ENCODE measurements at regions not wholly inside any gene's neighbourhood (a gene's known extent, or its start where the extent isn't known, plus 50 kb on each side); places are given as distances from the start of the nearest gene placed in this dataset.

- Histone ChIP-seq H3K36me3 (ENCODE audit: control insufficient read depth in 2 of 3, insufficient read depth in 3 of 3, low read length in 3 of 3) (no peaks in the 10 kb centered on the region), H3K27ac (ENCODE audit: low read depth in 2 of 2, low read length in 2 of 2) (no peak overlapping the region), H3K27me3 (ENCODE audit: control insufficient read depth, insufficient read depth, low read length) (no peaks in the 10 kb centered on the region), H3K4me1 (ENCODE audit: control insufficient read depth in 2 of 3, insufficient read depth in 2 of 3, low read depth in 1 of 3, low read length in 3 of 3) (no peaks in the 10 kb centered on the region), H3K9ac (ENCODE audit: low read length in 3 of 3) (no peak overlapping the region), H3K9me3 (ENCODE audit: control insufficient read depth in 2 of 3, insufficient read depth in 1 of 3, low read length in 3 of 3) (no peaks in the 10 kb centered on the region), H3K4me3 (ENCODE audit: low read length in 3 of 3) (no peak overlapping the region)
- FAIRE-seq (no peak), DNase-seq (no peak)
- intact Hi-C loops (cut with DNase I), result no loop called here
- no peak for TF ChIP-seq CTCF (IDR thresholded peaks at IDR 0.05; ENCODE audit: borderline replicate concordance, extremely low read depth, insufficient read depth)
These were observed 424.5 kb upstream of the CRIM1 start for GRCh38 chr2:35931115-35931514.

GRCh38 chr2:35929551-35929950, 426.0 kb upstream of the CRIM1 start:
- intact Hi-C loops (cut with DNase I), result no loop called here
- no peak for FAIRE-seq
- no peaks in the 10 kb centered on the region for H3K27me3 ChIP-seq (ENCODE audit: control insufficient read depth, insufficient read depth, low read length)
- no peak for DNase-seq
- no peak overlapping the region for H3K9ac ChIP-seq (ENCODE audit: low read length in 3 of 3)
- no peak overlapping the region for H3K27ac ChIP-seq (ENCODE audit: low read depth in 2 of 2, low read length in 2 of 2)
- no peaks in the 10 kb centered on the region for H3K36me3 ChIP-seq (ENCODE audit: control insufficient read depth in 2 of 3, insufficient read depth in 3 of 3, low read length in 3 of 3)
- H3K9me3 ChIP-seq (ENCODE audit: control insufficient read depth in 2 of 3, insufficient read depth in 1 of 3, low read length in 3 of 3), result no peaks in the 10 kb centered on the region
- TF ChIP-seq CTCF (IDR thresholded peaks at IDR 0.05; ENCODE audit: borderline replicate concordance, extremely low read depth, insufficient read depth), result no peak
- H3K4me3 ChIP-seq (ENCODE audit: low read length in 3 of 3), result no peak overlapping the region
- H3K4me1 ChIP-seq (ENCODE audit: control insufficient read depth in 2 of 3, insufficient read depth in 2 of 3, low read depth in 1 of 3, low read length in 3 of 3), result no peaks in the 10 kb centered on the region

- TF ChIP-seq CTCF (IDR thresholded peaks at IDR 0.05; ENCODE audit: borderline replicate concordance, extremely low read depth, insufficient read depth), result no peak
- intact Hi-C loops (cut with DNase I), result no loop called here
- DNase-seq (no peak), FAIRE-seq (no peak)
- Histone ChIP-seq H3K36me3 (ENCODE audit: control insufficient read depth in 2 of 3, insufficient read depth in 3 of 3, low read length in 3 of 3) (no peaks in the 10 kb centered on the region), H3K27me3 (ENCODE audit: control insufficient read depth, insufficient read depth, low read length) (no peaks in the 10 kb centered on the region), H3K4me1 (ENCODE audit: control insufficient read depth in 2 of 3, insufficient read depth in 2 of 3, low read depth in 1 of 3, low read length in 3 of 3) (no peaks in the 10 kb centered on the region), H3K27ac (ENCODE audit: low read depth in 2 of 2, low read length in 2 of 2) (no peak overlapping the region), H3K4me3 (ENCODE audit: low read length in 3 of 3) (no peak overlapping the region), H3K9ac (ENCODE audit: low read length in 3 of 3) (no peak overlapping the region), H3K9me3 (ENCODE audit: control insufficient read depth in 2 of 3, insufficient read depth in 1 of 3, low read length in 3 of 3) (no peaks in the 10 kb centered on the region)
These were observed 435.5 kb upstream of the CRIM1 start for GRCh38 chr2:35920061-35920460.

- FAIRE-seq (no peak), DNase-seq (no peak)
- no peaks in the 10 kb centered on the region for H3K36me3 ChIP-seq (ENCODE audit: control insufficient read depth in 2 of 3, insufficient read depth in 3 of 3, low read length in 3 of 3)
- no peaks in the 10 kb centered on the region for H3K4me1 ChIP-seq (ENCODE audit: control insufficient read depth in 2 of 3, insufficient read depth in 2 of 3, low read depth in 1 of 3, low read length in 3 of 3)
- H3K27ac ChIP-seq (ENCODE audit: low read depth in 2 of 2, low read length in 2 of 2), result no peak overlapping the region
- H3K9me3 ChIP-seq (ENCODE audit: control insufficient read depth in 2 of 3, insufficient read depth in 1 of 3, low read length in 3 of 3), result no peaks in the 10 kb centered on the region
- intact Hi-C loops (cut with DNase I), result no loop called here
- no peaks in the 10 kb centered on the region for H3K27me3 ChIP-seq (ENCODE audit: control insufficient read depth, insufficient read depth, low read length)
- no peak overlapping the region for H3K9ac ChIP-seq (ENCODE audit: low read length in 3 of 3)
- TF ChIP-seq CTCF (IDR thresholded peaks at IDR 0.05; ENCODE audit: borderline replicate concordance, extremely low read depth, insufficient read depth), result no peak
- no peak overlapping the region for H3K4me3 ChIP-seq (ENCODE audit: low read length in 3 of 3)
These were observed 440.3 kb upstream of the CRIM1 start for GRCh38 chr2:35915261-35915660.

All from kidney (tissue), 13 donors.